ENCODE measurements at regions not wholly inside any gene's neighbourhood (a gene's known extent, or its start where the extent isn't known, plus 50 kb on each side); places are given as distances from the start of the nearest gene placed in this dataset.

DNA sequence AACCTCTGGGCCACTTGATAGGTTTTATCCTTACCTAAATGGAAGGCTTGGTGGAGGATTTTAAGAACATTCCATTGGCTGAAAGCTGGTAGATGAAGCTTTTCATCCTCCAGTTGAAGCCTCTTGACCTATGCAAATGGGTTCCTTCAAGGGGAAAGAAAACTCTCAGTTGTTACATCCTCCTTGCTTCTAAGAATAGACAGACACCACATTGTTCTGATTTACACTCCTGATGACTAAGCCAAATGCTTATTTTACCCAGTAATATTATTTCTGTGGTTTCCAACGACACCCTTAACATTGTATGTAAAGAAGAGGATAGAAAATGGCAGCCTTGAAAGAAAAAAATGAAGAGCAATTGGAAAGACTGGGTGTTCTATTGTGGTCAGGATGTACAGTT lies 480.5 kb downstream of the OTOL1 start:
- H3K27ac Mint-ChIP-seq, result no peak overlapping the region
- DNase-seq (ENCODE audit: low spot score, unreplicated experiment), result no peak
- no peaks in the 10 kb centered on the region for H3K4me1 Mint-ChIP-seq (ENCODE audit: low read depth)
- TF ChIP-seq, protein P1, sequence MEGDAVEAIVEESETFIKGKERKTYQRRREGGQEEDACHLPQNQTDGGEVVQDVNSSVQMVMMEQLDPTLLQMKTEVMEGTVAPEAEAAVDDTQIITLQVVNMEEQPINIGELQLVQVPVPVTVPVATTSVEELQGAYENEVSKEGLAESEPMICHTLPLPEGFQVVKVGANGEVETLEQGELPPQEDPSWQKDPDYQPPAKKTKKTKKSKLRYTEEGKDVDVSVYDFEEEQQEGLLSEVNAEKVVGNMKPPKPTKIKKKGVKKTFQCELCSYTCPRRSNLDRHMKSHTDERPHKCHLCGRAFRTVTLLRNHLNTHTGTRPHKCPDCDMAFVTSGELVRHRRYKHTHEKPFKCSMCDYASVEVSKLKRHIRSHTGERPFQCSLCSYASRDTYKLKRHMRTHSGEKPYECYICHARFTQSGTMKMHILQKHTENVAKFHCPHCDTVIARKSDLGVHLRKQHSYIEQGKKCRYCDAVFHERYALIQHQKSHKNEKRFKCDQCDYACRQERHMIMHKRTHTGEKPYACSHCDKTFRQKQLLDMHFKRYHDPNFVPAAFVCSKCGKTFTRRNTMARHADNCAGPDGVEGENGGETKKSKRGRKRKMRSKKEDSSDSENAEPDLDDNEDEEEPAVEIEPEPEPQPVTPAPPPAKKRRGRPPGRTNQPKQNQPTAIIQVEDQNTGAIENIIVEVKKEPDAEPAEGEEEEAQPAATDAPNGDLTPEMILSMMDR (IDR thresholded peaks at IDR 0.05; ENCODE audit: unreplicated experiment), result no peak
- H3K36me3 Mint-ChIP-seq (ENCODE audit: insufficient read depth), result no peaks in the 10 kb centered on the region
- H3K27me3 Mint-ChIP-seq, result no peaks in the 10 kb centered on the region
- H3K9me3 Mint-ChIP-seq (ENCODE audit: low read depth), result no peaks in the 10 kb centered on the region
- H3K4me3 Mint-ChIP-seq (ENCODE audit: low read depth), result no peak overlapping the region

DNA sequence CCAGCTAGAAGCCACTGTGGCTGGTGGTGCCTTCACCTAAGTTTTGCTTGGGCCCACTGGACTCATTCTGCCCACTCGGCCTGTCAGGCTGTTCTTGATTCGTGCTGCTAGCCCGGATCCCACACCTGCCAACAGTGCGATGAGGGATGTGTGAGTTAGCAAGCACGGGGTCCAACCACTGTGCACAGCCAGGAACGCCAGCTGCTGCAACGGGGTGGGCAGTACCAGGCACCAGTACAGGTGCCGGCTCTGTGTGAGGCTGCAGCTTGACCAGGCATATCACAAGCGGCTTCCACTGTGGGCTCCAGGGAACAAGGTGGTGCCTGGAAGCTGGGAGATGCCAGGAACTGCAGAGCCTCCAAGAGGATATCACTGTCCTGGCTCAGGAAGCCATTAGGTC lies 481.2 kb downstream of the OTOL1 start:
- no peak overlapping the region for H3K4me3 Mint-ChIP-seq (ENCODE audit: low read depth)
- no peak for DNase-seq (ENCODE audit: low spot score, unreplicated experiment)
- H3K27ac Mint-ChIP-seq, result no peak overlapping the region
- H3K36me3 Mint-ChIP-seq (ENCODE audit: insufficient read depth), result no peaks in the 10 kb centered on the region
- H3K4me1 Mint-ChIP-seq (ENCODE audit: low read depth), result no peaks in the 10 kb centered on the region
- no peaks in the 10 kb centered on the region for H3K27me3 Mint-ChIP-seq
- H3K9me3 Mint-ChIP-seq (ENCODE audit: low read depth), result no peaks in the 10 kb centered on the region
- TF ChIP-seq, protein P1 (IDR thresholded peaks at IDR 0.05; ENCODE audit: unreplicated experiment), result no peak

DNA sequence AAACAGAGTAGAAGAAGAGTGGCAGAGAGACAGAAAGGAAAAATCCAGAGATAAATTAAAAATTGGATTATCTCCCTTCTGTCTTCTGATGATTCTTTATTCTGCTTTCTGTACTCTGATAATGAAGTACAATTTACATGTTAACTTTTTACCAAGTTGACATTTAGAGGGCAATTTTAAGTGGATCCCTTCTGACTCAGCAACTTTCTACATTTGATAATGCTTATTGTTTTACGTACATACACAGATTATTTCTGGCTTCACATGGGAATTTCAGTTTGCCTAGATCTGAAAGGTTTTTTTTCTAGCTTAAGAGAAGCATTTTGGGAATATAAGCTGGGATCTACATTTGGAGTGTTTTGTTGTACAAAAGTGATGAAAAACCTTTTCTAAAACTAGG lies 491.3 kb downstream of the OTOL1 start:
- Mint-ChIP-seq H3K36me3 (ENCODE audit: insufficient read depth) (no peaks in the 10 kb centered on the region), H3K27ac (no peak overlapping the region), H3K4me1 (ENCODE audit: low read depth) (peaks cover 2% of the 10 kb centered on the region), H3K4me3 (ENCODE audit: low read depth) (no peak overlapping the region), H3K27me3 (no peaks in the 10 kb centered on the region), H3K9me3 (ENCODE audit: low read depth) (no peaks in the 10 kb centered on the region)
- TF ChIP-seq, protein P1 (IDR thresholded peaks at IDR 0.05; ENCODE audit: unreplicated experiment), result no peak
- no peak for DNase-seq (ENCODE audit: low spot score, unreplicated experiment)

DNA sequence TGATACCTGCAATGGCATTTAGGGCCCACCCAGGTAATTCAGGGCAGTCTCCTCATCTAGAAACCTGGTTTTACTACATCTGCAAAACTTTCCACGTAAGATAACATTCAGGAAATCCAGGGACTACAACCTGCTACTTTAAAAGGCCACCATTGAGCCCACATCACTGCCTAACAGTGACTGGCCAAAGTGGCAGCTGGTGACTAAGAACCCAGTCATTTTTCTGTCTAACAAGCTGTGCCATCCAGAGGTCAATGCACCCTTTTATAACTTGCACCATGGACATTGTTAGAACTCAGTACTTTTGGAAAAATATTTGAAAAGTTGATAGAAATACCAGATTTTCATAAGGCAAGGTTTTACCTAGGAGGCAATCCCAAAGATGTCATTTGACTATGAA lies 492.4 kb downstream of the OTOL1 start:
- Mint-ChIP-seq H3K4me3 (ENCODE audit: low read depth) (no peak overlapping the region), H3K4me1 (ENCODE audit: low read depth) (peaks cover 2% of the 10 kb centered on the region), H3K27ac (no peak overlapping the region), H3K27me3 (no peaks in the 10 kb centered on the region), H3K36me3 (ENCODE audit: insufficient read depth) (no peaks in the 10 kb centered on the region), H3K9me3 (ENCODE audit: low read depth) (no peaks in the 10 kb centered on the region)
- TF ChIP-seq, protein P1 (IDR thresholded peaks at IDR 0.05; ENCODE audit: unreplicated experiment), result no peak
- DNase-seq (ENCODE audit: low spot score, unreplicated experiment), result no peak

DNA sequence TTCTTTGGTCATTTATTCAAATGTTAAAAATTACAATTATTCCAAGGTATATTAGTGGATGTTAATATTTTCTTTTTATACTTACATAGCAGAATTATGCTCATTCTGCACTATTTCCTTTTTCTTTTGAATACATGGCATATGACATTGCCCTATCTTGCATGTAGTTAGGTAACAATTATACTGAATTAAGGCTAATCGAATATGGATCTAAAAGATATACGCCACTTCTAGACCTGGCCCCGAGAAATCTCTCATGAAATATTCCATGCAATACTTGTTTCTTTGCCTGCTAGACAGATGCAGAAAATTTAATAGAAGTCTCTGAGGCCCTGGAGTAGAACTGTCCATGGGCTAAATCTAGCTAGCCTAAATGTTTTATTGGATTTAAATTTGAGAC lies 493.4 kb downstream of the OTOL1 start:
- no peak for DNase-seq (ENCODE audit: low spot score, unreplicated experiment)
- H3K36me3 Mint-ChIP-seq (ENCODE audit: insufficient read depth), result no peaks in the 10 kb centered on the region
- no peak overlapping the region for H3K4me3 Mint-ChIP-seq (ENCODE audit: low read depth)
- TF ChIP-seq, protein P1 (IDR thresholded peaks at IDR 0.05; ENCODE audit: unreplicated experiment), result no peak
- H3K9me3 Mint-ChIP-seq (ENCODE audit: low read depth), result no peaks in the 10 kb centered on the region
- peaks cover 2% of the 10 kb centered on the region for H3K4me1 Mint-ChIP-seq (ENCODE audit: low read depth)
- H3K27ac Mint-ChIP-seq, result no peak overlapping the region
- no peaks in the 10 kb centered on the region for H3K27me3 Mint-ChIP-seq

Measured in progenitor cell of endocrine pancreas (in vitro differentiated cells).